ENCODE measurements at regions not wholly inside any gene's neighbourhood (a gene's known extent, or its start where the extent isn't known, plus 50 kb on each side); places are given as distances from the start of the nearest gene placed in this dataset.

- no peak for TF ChIP-seq CTCF (IDR thresholded peaks at IDR 0.05)
- no peak for TF ChIP-seq POLR2A (IDR thresholded peaks at IDR 0.05)
- no peak for TF ChIP-seq POLR2AphosphoS5 (IDR thresholded peaks at IDR 0.05)
- no peak for TF ChIP-seq EP300 (IDR thresholded peaks at IDR 0.05)
Observed at GRCh38 chr5:89988998-89989655, 420.4 kb downstream of the CETN3 start.
